ENCODE measurements at regions not wholly inside any gene's neighbourhood (a gene's known extent, or its start where the extent isn't known, plus 50 kb on each side); places are given as distances from the start of the nearest gene placed in this dataset.
"Not testable (repeated sequence)": the region's sequence is repeated elsewhere in the genome, so short reads cannot be mapped to it uniquely, and the experiment has no call there.

DNA sequence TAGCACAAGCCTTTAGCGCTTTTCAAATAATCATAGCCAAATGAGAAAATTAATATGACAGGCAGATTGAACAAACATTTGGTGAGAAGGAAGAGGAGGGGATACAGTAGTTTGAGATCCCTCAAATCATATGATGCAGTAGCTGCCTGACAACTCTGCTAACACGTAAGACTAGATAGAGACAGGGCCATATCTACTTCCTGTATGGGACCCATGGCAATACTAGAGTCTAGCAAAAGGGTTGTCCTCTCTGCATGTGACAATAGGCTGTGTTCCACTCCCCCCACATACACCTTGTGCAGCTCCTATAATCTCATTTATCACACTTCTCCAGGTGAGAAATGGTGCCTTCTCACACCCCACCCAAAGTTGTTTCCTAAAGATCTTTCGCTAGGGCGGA is 134.2 kb upstream of the NBPF9 start:
- not testable (repeated sequence) for TF ChIP-seq POLR2A (IDR thresholded peaks at IDR 0.05; ENCODE audit: low read depth, low read length); POLR2AphosphoS5 (IDR thresholded peaks at IDR 0.05; ENCODE audit: insufficient read depth, low read depth, low read length); EZH2 (IDR thresholded peaks at IDR 0.05; ENCODE audit: borderline replicate concordance, low read depth, low read length, severe bottlenecking); GATA2 (IDR thresholded peaks at IDR 0.05; ENCODE audit: insufficient read depth, insufficient read length, low read depth, low read length); JUN (IDR thresholded peaks at IDR 0.05; ENCODE audit: borderline replicate concordance, insufficient read depth, insufficient read length, low read depth); FOS (IDR thresholded peaks at IDR 0.05; ENCODE audit: borderline replicate concordance, insufficient read depth, low read length); MYC (IDR thresholded peaks at IDR 0.05; ENCODE audit: low read depth, low read length)
- TF ChIP-seq, protein P1, sequence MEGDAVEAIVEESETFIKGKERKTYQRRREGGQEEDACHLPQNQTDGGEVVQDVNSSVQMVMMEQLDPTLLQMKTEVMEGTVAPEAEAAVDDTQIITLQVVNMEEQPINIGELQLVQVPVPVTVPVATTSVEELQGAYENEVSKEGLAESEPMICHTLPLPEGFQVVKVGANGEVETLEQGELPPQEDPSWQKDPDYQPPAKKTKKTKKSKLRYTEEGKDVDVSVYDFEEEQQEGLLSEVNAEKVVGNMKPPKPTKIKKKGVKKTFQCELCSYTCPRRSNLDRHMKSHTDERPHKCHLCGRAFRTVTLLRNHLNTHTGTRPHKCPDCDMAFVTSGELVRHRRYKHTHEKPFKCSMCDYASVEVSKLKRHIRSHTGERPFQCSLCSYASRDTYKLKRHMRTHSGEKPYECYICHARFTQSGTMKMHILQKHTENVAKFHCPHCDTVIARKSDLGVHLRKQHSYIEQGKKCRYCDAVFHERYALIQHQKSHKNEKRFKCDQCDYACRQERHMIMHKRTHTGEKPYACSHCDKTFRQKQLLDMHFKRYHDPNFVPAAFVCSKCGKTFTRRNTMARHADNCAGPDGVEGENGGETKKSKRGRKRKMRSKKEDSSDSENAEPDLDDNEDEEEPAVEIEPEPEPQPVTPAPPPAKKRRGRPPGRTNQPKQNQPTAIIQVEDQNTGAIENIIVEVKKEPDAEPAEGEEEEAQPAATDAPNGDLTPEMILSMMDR (IDR thresholded peaks at IDR 0.05; ENCODE audit: extremely low read depth in 1 of 2, insufficient read depth in 1 of 2, low read depth in 1 of 2, low read length in 2 of 2) = not testable (repeated sequence)
- TF ChIP-seq, protein P2, sequence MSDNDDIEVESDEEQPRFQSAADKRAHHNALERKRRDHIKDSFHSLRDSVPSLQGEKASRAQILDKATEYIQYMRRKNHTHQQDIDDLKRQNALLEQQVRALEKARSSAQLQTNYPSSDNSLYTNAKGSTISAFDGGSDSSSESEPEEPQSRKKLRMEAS (IDR thresholded peaks at IDR 0.05; ENCODE audit: insufficient read depth, insufficient read length) = not testable (repeated sequence)

Measured in endothelial cell of umbilical vein (primary cell).